MCF 10A (cell line): ENCODE measurements at regions not wholly inside any gene's neighbourhood (a gene's known extent, or its start where the extent isn't known, plus 50 kb on each side); places are given as distances from the start of the nearest gene placed in this dataset.

Source experiments
- BruUV-seq: library from RNA; stranded (reverse); fragments of 400-500 nt; replicated peaks from 2 replicates; lab custom pipeline; 2021; lab: Mats Ljungman, UMichigan
- CTCF ChIA-PET: fragments of 300-600 bp; sonication (Branson Sonifier 250); formaldehyde crosslinking; extraction: SDS; loops from one replicate; lab custom pipeline; 2021; ENCODE audit warnings: antibody characterized with exemption, inconsistent platforms; lab: Yijun Ruan, JAX
- POLR2A ChIA-PET: fragments of 300-600, 350-650 bp; sonication (Branson Sonifier 250); formaldehyde crosslinking; extraction: SDS; loops from one replicate; lab custom pipeline; 2020; ENCODE audit warnings: antibody characterized with exemption, inconsistent platforms; lab: Yijun Ruan, JAX
- DNase-seq: peaks from one replicate; pipeline ENCODE4 v3.0.0-alpha.2; 2018; ENCODE audit not compliant: unreplicated experiment
- H3K27ac Mint-ChIP-seq: one replicate; pipeline ENCODE4 v1.8.0; 2022; ENCODE audit warnings: mild to moderate bottlenecking, low read depth, mixed read lengths; ENCODE audit not compliant: unreplicated experiment
- H3K27me3 Mint-ChIP-seq: one replicate; pipeline ENCODE4 v1.8.0; 2022; ENCODE audit warnings: mixed read lengths; ENCODE audit not compliant: insufficient read depth, unreplicated experiment
- H3K36me3 Mint-ChIP-seq: one replicate; pipeline ENCODE4 v1.8.0; 2022; ENCODE audit warnings: mild to moderate bottlenecking, moderate library complexity, mixed read lengths; ENCODE audit not compliant: insufficient read depth, unreplicated experiment
- H3K4me1 Mint-ChIP-seq: one replicate; pipeline ENCODE4 v1.8.0; 2022; ENCODE audit warnings: mixed read lengths; ENCODE audit not compliant: insufficient read depth, unreplicated experiment
- H3K4me3 Mint-ChIP-seq: one replicate; pipeline ENCODE4 v1.8.0; 2022; ENCODE audit warnings: mild to moderate bottlenecking, moderate library complexity, mixed read lengths; ENCODE audit not compliant: unreplicated experiment
- H3K9me3 Mint-ChIP-seq: one replicate; pipeline ENCODE4 v1.8.0; 2022; ENCODE audit warnings: mixed read lengths; ENCODE audit not compliant: unreplicated experiment
- intact Hi-C: fragments of 100-400 bp; cut with micrococcal nuclease; formaldehyde crosslinking; loops from 2 replicates; pipeline ENCODE4 v1.14.1; 2022
- TF ChIP-seq, protein P1 (sequence below): fragments of 200-600 bp; IDR thresholded peaks from one replicate; pipeline ENCODE4 v1.8.0; 2022; ENCODE audit warnings: antibody characterized with exemption, mild to moderate bottlenecking; ENCODE audit not compliant: unreplicated experiment

DNA sequence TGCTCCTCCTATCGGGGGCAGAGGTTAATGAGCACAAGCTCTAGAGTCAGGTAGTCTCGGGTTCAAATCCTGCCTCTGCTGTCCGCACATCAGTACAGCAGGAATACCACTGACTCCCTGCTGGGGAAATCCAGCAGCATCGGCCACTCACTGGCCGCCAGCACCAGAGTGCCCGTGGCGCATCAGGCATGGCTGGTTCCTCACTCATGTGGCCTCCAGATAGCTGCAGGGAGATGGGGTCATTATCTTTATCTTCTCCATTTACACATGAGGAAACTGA, 137.6 kb upstream of the COL5A1 start:
- no peaks in the 10 kb centered on the region for H3K9me3 Mint-ChIP-seq
- no TSS peak for BruUV-seq
- H3K36me3 Mint-ChIP-seq: peaks cover 4% of the 10 kb centered on the region
- POLR2A ChIA-PET: no interaction called here
- intact Hi-C loops: no loop called here
- CTCF ChIA-PET: interaction anchor here (0.6 kb wide), 2 partner anchors 14 to 333 kb away, joined by 3 read pairs; no protein-coding TSS in a partner anchor
- H3K27ac Mint-ChIP-seq: no peak overlapping the region
- DNase-seq: no peak
- H3K27me3 Mint-ChIP-seq: peaks cover 13% of the 10 kb centered on the region
- TF ChIP-seq, protein P1, sequence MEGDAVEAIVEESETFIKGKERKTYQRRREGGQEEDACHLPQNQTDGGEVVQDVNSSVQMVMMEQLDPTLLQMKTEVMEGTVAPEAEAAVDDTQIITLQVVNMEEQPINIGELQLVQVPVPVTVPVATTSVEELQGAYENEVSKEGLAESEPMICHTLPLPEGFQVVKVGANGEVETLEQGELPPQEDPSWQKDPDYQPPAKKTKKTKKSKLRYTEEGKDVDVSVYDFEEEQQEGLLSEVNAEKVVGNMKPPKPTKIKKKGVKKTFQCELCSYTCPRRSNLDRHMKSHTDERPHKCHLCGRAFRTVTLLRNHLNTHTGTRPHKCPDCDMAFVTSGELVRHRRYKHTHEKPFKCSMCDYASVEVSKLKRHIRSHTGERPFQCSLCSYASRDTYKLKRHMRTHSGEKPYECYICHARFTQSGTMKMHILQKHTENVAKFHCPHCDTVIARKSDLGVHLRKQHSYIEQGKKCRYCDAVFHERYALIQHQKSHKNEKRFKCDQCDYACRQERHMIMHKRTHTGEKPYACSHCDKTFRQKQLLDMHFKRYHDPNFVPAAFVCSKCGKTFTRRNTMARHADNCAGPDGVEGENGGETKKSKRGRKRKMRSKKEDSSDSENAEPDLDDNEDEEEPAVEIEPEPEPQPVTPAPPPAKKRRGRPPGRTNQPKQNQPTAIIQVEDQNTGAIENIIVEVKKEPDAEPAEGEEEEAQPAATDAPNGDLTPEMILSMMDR: no peak
- H3K4me1 Mint-ChIP-seq: peaks cover 5% of the 10 kb centered on the region
- no peak overlapping the region for H3K4me3 Mint-ChIP-seq

DNA sequence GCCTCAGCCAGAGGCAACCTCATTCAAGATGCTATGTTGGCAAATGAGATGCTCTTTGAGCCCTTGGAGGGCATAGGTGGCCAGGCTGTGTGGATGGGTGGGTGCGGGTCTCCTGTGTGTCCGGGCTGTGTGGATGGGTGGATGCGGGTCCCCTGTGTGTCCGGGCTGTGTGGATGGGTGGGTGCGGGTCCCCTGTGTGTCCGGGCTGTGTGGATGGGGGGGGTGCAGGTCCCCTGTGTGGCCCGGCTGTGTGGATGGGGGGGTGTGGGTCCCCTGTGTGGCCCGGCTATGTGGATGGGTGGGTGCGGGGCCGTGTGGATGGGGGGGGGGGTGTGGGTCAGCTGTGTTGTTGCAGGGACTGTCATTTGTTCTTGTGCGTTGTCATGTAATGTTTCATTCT, 136.6 kb upstream of the COL5A1 start:
- Mint-ChIP-seq H3K9me3 (no peaks in the 10 kb centered on the region), H3K4me3 (no peak overlapping the region), H3K4me1 (peaks cover 5% of the 10 kb centered on the region), H3K27me3 (peaks cover 23% of the 10 kb centered on the region), H3K36me3 (peaks cover 4% of the 10 kb centered on the region), H3K27ac (no peak overlapping the region)
- ChIA-PET CTCF (no interaction called here), POLR2A (no interaction called here)
- BruUV-seq: no TSS peak
- DNase-seq: no peak
- intact Hi-C loops: no loop called here
- TF ChIP-seq, protein P1: no peak

DNA sequence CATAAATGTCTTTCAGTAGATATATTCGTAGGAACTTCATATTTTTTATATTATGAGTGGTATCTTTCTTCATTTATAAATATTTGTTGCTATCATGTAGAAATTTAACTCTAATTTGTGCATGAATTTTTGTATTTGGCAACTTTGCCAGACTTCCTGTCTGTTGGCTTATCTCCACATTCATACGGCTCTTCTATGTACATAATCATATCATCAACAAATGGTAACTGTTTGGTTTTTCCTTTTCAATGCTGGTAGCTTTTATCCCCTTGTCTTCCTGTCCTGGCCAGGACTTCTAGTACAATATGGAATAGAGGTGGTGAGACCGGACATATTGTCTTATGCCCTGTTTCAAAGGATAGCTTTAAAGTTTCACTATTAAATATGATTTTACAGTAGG, 132.3 kb upstream of the COL5A1 start:
- peaks cover 27% of the 10 kb centered on the region for H3K27me3 Mint-ChIP-seq
- TF ChIP-seq, protein P1: no peak
- no peaks in the 10 kb centered on the region for H3K4me1 Mint-ChIP-seq
- peaks cover 4% of the 10 kb centered on the region for H3K36me3 Mint-ChIP-seq
- BruUV-seq: no TSS peak
- H3K27ac Mint-ChIP-seq: no peak overlapping the region
- intact Hi-C loops: no loop called here
- ChIA-PET CTCF (no interaction called here), POLR2A (no interaction called here)
- H3K9me3 Mint-ChIP-seq: peaks cover 6% of the 10 kb centered on the region
- no peak for DNase-seq
- H3K4me3 Mint-ChIP-seq: no peak overlapping the region

DNA sequence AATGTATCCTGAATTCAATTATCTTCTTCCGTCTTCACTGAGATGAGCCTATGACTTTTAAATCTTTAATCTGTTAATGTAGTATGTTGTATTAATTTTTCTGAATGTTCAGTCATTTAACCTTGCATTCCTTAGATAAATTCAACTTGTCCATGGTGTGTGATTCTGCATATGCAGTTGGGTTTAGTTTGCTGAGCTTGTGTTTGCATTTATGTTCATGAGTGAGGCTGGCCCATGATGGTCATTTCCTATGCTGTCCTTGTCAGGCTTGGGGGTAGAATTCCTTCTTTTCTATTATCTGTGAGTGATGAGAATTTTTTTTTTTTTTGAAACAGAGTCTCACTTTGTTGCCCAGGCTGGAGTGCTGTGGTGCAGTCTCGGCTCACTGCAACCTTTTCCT, 131.8 kb upstream of the COL5A1 start:
- BruUV-seq: no TSS peak
- Mint-ChIP-seq H3K4me1 (no peaks in the 10 kb centered on the region), H3K27ac (no peak overlapping the region), H3K27me3 (peaks cover 27% of the 10 kb centered on the region), H3K4me3 (no peak overlapping the region), H3K9me3 (peaks cover 8% of the 10 kb centered on the region), H3K36me3 (peaks cover 3% of the 10 kb centered on the region)
- ChIA-PET CTCF (no interaction called here), POLR2A (no interaction called here)
- TF ChIP-seq, protein P1: no peak
- intact Hi-C loops: no loop called here
- DNase-seq: no peak
